B cell (primary cell): ENCODE measurements at regions not wholly inside any gene's neighbourhood (a gene's known extent, or its start where the extent isn't known, plus 50 kb on each side); places are given as distances from the start of the nearest gene placed in this dataset.

Experiments
- ATAC-seq: fragments of 200-7000 bp; cut with Tn5 transposase; one replicate; pipeline ENCODE4 v1.10.0; 2021; ENCODE audit warnings: low read depth, mild to moderate bottlenecking, moderate number of reproducible peaks, moderate library complexity
- CTCF ChIA-PET: fragments of 350-600 bp; sonication (Branson Sonifier 250); formaldehyde crosslinking; loops from one replicate; lab custom pipeline; 2021; ENCODE audit warnings: antibody characterized with exemption, inconsistent platforms; lab: Charles Lee
- POLR2A ChIA-PET: fragments of 350-600 bp; sonication (Branson Sonifier 250); formaldehyde crosslinking; loops from one replicate; lab custom pipeline; 2021; ENCODE audit warnings: antibody characterized with exemption; lab: Charles Lee
- DNase-seq: peaks from one replicate; pipeline ENCODE4 v3.0.0; 2013
- H2AFZ ChIP-seq: 2 replicates; pipeline ENCODE4 v1.6.1; 2012; ENCODE audit warnings: mild to moderate bottlenecking, low read depth, low read length; ENCODE audit not compliant: insufficient read depth, poor library complexity, severe bottlenecking
- H3K27ac ChIP-seq, 2 donors: 1 replicate in 1 of 2; 2 replicates in 1 of 2; pipeline ENCODE4 v1.5.1; 2012 to 2013; ENCODE audit warnings: low read length in 2 of 2, mild to moderate bottlenecking in 2 of 2, moderate library complexity in 1 of 2
- H3K27me3 ChIP-seq, 4 experiments: fragments of 200-600 bp in 1 of 4; sonication (generic) in 1 of 4; replicated peaks in 1 of 4; 1 replicate in 2 of 4; 2 replicates in 2 of 4; pipeline versions ENCODE4 v1.6.1 to v1.7.0; 2013 to 2016; ENCODE audit warnings: low read length in 3 of 4, mild to moderate bottlenecking in 2 of 4, mixed read lengths in 1 of 4, moderate library complexity in 1 of 4; ENCODE audit not compliant: insufficient read depth in 4 of 4, control insufficient read depth in 3 of 4; ENCODE audit errors: control extremely low read depth in 1 of 4
- H3K36me3 ChIP-seq, 2 experiments: replicated peaks in 1 of 2; 1 replicate in 1 of 2; 2 replicates in 1 of 2; pipeline versions ENCODE4 v1.6.1 to v1.7.1; 2013; ENCODE audit warnings: low read length in 1 of 2; ENCODE audit not compliant: insufficient read depth in 2 of 2, control insufficient read depth in 1 of 2; ENCODE audit errors: control extremely low read depth in 1 of 2, extremely low read depth in 1 of 2
- H3K4me1 ChIP-seq, 2 donors: fragments of 200-600 bp in 1 of 2; sonication (generic) in 1 of 2; 1 replicate in 1 of 2; 2 replicates in 1 of 2; pipeline versions ENCODE4 v1.5.1 to v1.6.1; 2013 to 2017; ENCODE audit warnings: low read length in 2 of 2; ENCODE audit not compliant: control insufficient read depth in 2 of 2, insufficient read depth in 2 of 2
- H3K4me2 ChIP-seq: replicated peaks from 2 replicates; pipeline ENCODE3; 2012; ENCODE audit warnings: mild to moderate bottlenecking, low read depth, low read length; ENCODE audit not compliant: poor library complexity, severe bottlenecking
- H3K4me3 ChIP-seq, 5 experiments: fragments of 200-600 bp in 1 of 5; sonication (generic) in 1 of 5; 1 replicate in 3 of 5; 2 replicates in 2 of 5; pipeline versions ENCODE4 v1.5.1 to v1.7.0; 2011 to 2016; ENCODE audit warnings: low read length in 4 of 5, mild to moderate bottlenecking in 4 of 5, low read depth in 2 of 5, control low read depth in 1 of 5, moderate library complexity in 1 of 5; ENCODE audit not compliant: insufficient read depth in 1 of 5; ENCODE audit errors: control extremely low read depth in 1 of 5, extremely low read depth in 1 of 5
- H3K79me2 ChIP-seq: fragments of 200-600 bp; sonication (generic); one replicate; pipeline ENCODE4 v1.6.0; 2016; ENCODE audit warnings: low read length; ENCODE audit not compliant: control insufficient read depth, insufficient read depth
- H3K9ac ChIP-seq: fragments of 200-600 bp; sonication (generic); 2 replicates; pipeline ENCODE4 v1.6.1; 2017; ENCODE audit warnings: mild to moderate bottlenecking, low read length, moderate library complexity
- H3K9me3 ChIP-seq, 3 donors: one replicate each; pipeline versions ENCODE4 v1.6.1 to v1.7.1; 2013; ENCODE audit warnings: low read length in 2 of 3; ENCODE audit not compliant: control insufficient read depth in 2 of 3, insufficient read depth in 1 of 3; ENCODE audit errors: control extremely low read depth in 1 of 3
- H4K20me1 ChIP-seq: 2 replicates; pipeline ENCODE4 v1.6.0; 2012; ENCODE audit warnings: mild to moderate bottlenecking, low read length; ENCODE audit not compliant: insufficient read depth, control insufficient read depth, poor library complexity, severe bottlenecking
- H3K27ac Mint-ChIP-seq: one replicate; pipeline ENCODE4 v1.8.0; 2021; ENCODE audit warnings: mixed read lengths
- H3K27me3 Mint-ChIP-seq: one replicate; pipeline ENCODE4 v1.8.0; 2021; ENCODE audit warnings: mixed read lengths
- H3K4me1 Mint-ChIP-seq: one replicate; pipeline ENCODE4 v1.8.0; 2021; ENCODE audit warnings: mixed read lengths
- H3K4me3 Mint-ChIP-seq: one replicate; pipeline ENCODE4 v1.8.0; 2021; ENCODE audit warnings: mixed read lengths
- H3K9me3 Mint-ChIP-seq: one replicate; pipeline ENCODE4 v1.8.0; 2022; ENCODE audit warnings: mixed read lengths; ENCODE audit not compliant: insufficient read depth
- CTCF ChIP-seq: fragments of 200-600 bp; IDR thresholded peaks from one replicate; pipeline ENCODE4 v1.8.0; 2022; ENCODE audit warnings: antibody characterized with exemption, mild to moderate bottlenecking
- EZH2 ChIP-seq: IDR thresholded peaks from 2 replicates; pipeline ENCODE4 v1.6.1; 2012; ENCODE audit warnings: borderline replicate concordance, low read depth, mild to moderate bottlenecking, moderate library complexity, low read length; ENCODE audit not compliant: insufficient read depth, poor library complexity, severe bottlenecking
- WGBS: methylation state at CpG from one replicate; pipeline ENCODE4 v1.1.5; 2013; ENCODE audit warnings: missing lambda C conversion rate; ENCODE audit not compliant: insufficient coverage; 5-methylcytosine and 5-hydroxymethylcytosine counted together
- intact Hi-C: fragments of 100-400 bp; cut with micrococcal nuclease; formaldehyde crosslinking; loops from one replicate; pipeline ENCODE4 v1.10.0; 2022

DNA sequence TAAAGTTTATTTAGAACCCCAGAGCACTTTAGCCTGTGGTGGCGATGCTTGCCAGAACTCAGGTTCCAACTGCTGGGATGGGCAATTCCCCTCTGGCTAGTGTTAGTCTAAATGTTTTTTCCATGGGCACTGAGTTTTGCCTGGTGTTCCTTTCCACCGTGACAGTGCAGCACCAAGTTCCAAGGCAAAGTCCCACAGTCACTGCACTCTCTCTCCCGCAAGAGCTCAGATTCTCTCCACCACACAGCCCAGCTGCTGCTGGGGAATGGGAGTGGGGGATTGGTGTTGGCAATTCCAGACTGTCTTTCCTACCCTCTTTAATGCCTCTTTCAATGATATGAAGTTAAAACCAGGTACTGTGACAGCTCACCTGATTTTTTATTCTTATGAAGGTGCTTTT is 247.6 kb downstream of the ALDH8A1 start:
- TF ChIP-seq CTCF (no peak), EZH2 (no peak)
- intact Hi-C loops, result no loop called here
- H3K4me1 ChIP-seq, result no peaks in the 10 kb centered on the region
- ATAC-seq (no peak), DNase-seq (no peak)
- H3K27me3 ChIP-seq, result no peaks in the 10 kb centered on the region
- no peak overlapping the region for H3K9ac ChIP-seq
- H3K4me2 ChIP-seq, result no peak overlapping the region
- Mint-ChIP-seq H3K27ac (no peak overlapping the region), H3K9me3 (no peaks in the 10 kb centered on the region), H3K27me3 (peaks cover 21% of the 10 kb centered on the region), H3K4me1 (no peaks in the 10 kb centered on the region), H3K4me3 (no peak overlapping the region)
- no peak overlapping the region for H3K4me3 ChIP-seq
- no peaks in the 10 kb centered on the region for H3K36me3 ChIP-seq
- CTCF ChIA-PET, result no interaction called here
- no peaks in the 10 kb centered on the region for H4K20me1 ChIP-seq
- no peak overlapping the region for H3K27ac ChIP-seq
- H2AFZ ChIP-seq, result no peak overlapping the region
- POLR2A ChIA-PET, result no interaction called here
- H3K9me3 ChIP-seq, result no peaks in the 10 kb centered on the region
- no peaks in the 10 kb centered on the region for H3K79me2 ChIP-seq
- 100% methylated on average over 2 of the region's 3 CpGs for WGBS

- ChIA-PET CTCF (interaction anchor here (0.5 kb wide), 1 partner anchor 28 kb away, joined by 3 read pairs; no protein-coding TSS in a partner anchor), POLR2A (no interaction called here)
- no peaks in the 10 kb centered on the region for H3K4me1 ChIP-seq
- no peaks in the 10 kb centered on the region for H3K36me3 ChIP-seq
- DNase-seq (no peak), ATAC-seq (no peak)
- TF ChIP-seq EZH2, result no peak
- no peak for TF ChIP-seq CTCF
- H3K27ac ChIP-seq, result no peak overlapping the region
- H3K4me2 ChIP-seq, result no peak overlapping the region
- no peak overlapping the region for H2AFZ ChIP-seq
- Mint-ChIP-seq H3K4me3 (no peak overlapping the region), H3K27me3 (peaks cover 18% of the 10 kb centered on the region), H3K4me1 (no peaks in the 10 kb centered on the region), H3K9me3 (no peaks in the 10 kb centered on the region), H3K27ac (no peak overlapping the region)
- H3K27me3 ChIP-seq, result no peaks in the 10 kb centered on the region
- H4K20me1 ChIP-seq, result no peaks in the 10 kb centered on the region
- no peaks in the 10 kb centered on the region for H3K9me3 ChIP-seq
- no peak overlapping the region for H3K9ac ChIP-seq
- intact Hi-C loops, result no loop called here
- no peak overlapping the region for H3K4me3 ChIP-seq
- WGBS, result 100% methylated on average over 1 of the region's 1 CpG
- H3K79me2 ChIP-seq, result no peaks in the 10 kb centered on the region
These were observed 248.6 kb downstream of the ALDH8A1 start for GRCh38 chr6:134701301-134701700.
